ENCODE measurements at regions not wholly inside any gene's neighbourhood (a gene's known extent, or its start where the extent isn't known, plus 50 kb on each side); places are given as distances from the start of the nearest gene placed in this dataset.
A peak's percentile ranks its signal among the peaks of the same experiment; 100 is the strongest.
"Not testable (repeated sequence)": the region's sequence is repeated elsewhere in the genome, so short reads cannot be mapped to it uniquely, and the experiment has no call there.

DNA sequence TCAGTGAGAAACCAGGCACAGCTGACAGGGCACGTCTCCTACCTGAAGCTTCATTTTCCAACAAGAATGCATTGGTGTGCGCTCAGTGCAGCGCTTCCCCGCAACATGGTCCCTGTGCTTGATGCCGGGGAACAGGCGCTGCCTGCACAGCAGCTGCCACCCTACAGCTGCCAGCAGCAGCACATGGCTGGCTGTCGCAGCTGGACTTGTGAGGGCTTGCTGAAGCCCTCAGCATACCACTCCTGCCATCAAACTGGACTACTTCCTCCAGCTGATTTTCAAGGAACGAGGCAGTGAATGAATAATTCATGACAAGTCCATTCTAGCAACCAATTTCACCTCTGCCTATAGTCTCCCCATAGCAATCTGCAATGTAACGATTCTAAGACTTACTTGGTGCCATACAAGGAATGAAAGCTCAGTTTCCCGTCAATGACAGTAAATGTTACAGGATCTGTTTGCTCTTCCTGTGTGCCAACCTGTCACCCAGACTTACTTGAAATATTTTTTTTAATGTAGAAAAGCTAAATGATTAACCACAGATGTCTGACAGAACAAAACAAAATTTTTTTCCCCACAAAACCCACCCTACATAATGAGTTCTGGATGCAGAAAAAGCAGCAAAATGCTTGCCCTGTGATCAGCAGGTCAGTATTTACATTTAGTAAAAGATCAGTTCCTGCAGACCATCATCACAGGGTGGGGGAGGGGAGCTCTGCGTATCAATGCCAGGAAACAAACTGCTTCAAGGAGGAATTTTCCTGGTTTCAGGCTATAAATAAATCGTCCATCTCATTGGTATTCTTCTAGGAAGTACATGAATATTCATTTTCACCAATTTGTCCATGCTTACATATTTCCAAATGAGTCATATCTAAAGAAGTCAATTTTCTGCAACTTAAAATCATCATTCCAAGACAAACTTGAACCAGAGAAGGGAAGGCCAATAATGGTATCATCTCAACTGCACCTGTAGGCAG, 140.6 kb downstream of the ALOX5 start:
- DNase-seq: peak; percentile 5

DNA sequence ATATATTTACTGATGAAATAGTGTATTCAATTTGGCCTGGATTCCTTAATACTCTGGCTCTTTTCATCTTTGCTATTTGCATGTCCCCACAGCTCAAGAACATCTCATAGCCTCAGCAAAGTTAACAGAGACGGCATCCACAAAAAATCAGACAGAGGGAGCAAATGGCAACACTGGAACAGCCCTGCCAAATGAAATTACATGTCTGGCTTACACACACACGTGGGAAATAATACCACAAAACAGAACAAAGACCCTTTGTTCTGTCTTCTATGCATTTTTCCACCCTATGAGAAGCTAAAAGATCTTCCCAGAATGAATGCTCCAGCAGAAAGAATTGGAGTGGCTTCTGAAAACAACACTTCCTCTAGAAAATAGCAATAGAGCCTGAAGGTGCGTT, 139.5 kb downstream of the ALOX5 start:
- no peak for DNase-seq

GRCh38 chr10:45511926-45512325, 137.9 kb downstream of the ALOX5 start:
- DNase-seq: not testable (repeated sequence)

DNA sequence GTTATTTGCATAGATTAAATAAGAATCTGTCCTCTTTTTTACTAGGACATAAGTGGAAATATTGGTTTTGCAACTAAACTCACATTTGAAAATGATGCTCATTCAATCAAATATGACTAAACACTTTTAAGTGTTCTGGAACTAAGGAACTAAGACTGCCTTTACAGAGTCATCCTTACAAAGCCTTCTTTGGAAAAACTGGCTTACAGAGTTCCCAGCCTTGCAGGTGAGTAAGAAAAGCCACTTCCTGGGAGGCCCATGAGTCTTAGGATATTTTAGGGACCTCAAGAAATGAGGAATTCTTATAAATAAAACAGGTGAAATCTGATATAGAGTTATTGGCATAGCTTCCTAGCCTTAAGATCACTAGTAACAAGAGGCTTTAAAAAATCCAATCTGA, 135.5 kb downstream of the ALOX5 start:
- DNase-seq: no peak

DNA sequence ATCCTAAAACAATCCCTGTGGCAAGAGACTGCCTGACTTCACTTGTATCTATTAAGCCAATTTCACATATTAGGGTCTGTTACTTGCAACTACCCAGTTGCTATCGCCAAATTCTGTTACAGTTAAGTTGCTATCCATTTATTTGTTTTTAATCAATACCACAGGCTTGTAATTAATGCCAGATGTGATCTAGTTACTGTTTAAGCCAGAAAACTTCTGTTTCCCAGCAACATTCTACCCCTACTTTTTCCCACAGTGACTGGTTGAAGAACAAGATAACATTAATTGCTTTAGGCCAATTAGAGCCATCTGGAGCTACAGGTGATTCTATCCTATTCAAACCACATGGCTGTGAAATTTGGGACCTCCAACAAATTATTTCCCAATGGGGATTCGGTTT, 131.3 kb downstream of the ALOX5 start:
- peak; percentile 22 for DNase-seq

- no peak for DNase-seq
These were observed 128.4 kb downstream of the ALOX5 start for GRCh38 chr10:45502458-45502857.

DNA sequence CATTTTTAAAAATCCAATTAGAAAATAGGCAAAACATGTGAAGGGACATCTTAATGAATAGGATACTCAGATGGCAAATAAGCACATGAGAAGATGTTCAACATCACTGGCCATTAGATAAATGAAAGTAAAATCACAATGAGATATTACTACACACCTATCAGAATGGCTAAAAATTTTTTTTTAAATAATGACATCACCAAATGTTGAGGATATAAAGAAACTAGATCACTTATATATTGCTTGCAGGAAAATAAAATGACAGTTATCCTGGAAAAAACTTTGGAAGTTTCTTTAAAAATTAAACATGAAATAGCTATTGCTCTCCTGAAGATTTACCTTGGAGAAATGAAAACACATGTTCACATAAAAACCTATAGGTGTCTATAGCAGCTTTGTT, 127.8 kb downstream of the ALOX5 start:
- DNase-seq: no peak

DNA sequence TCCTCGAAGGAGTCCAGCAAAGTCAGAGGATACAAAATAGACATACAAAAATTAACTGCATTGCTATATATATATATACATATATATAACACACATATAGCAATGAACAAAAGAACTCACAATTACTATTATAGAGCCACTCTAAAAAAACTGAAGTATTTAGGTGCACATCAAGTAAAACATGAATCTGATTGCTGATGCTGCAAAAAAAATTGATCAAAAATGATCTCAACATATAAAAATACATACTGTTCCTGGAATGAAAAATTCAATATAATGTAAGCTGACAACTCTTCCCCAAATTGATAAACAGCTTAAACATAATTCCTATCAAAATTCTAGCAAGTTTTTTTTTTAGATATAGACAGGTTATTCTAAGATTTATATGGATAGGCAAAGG, 126.8 kb downstream of the ALOX5 start:
- no peak for DNase-seq

- no peak for DNase-seq
These were observed 126.3 kb downstream of the ALOX5 start for GRCh38 chr10:45500304-45500703.

- no peak for DNase-seq
These were observed 121.6 kb downstream of the ALOX5 start for GRCh38 chr10:45495438-45496152.

All from DMS79 (cell line).